ENCODE measurements at regions not wholly inside any gene's neighbourhood (a gene's known extent, or its start where the extent isn't known, plus 50 kb on each side); places are given as distances from the start of the nearest gene placed in this dataset.
"Not testable (repeated sequence)": the region's sequence is repeated elsewhere in the genome, so short reads cannot be mapped to it uniquely, and the experiment has no call there.

GRCh38 chr2:111407632-111408194 lies 287.0 kb downstream of the BCL2L11 start:
- not testable (repeated sequence) for DNase-seq

- DNase-seq, result not testable (repeated sequence)
Measured at GRCh38 chr2:111410868-111411406, 290.2 kb downstream of the BCL2L11 start.

- DNase-seq, result not testable (repeated sequence)
Measured at GRCh38 chr2:111411867-111412681, 291.4 kb downstream of the BCL2L11 start.

GRCh38 chr2:111412841-111413650 lies 292.3 kb downstream of the BCL2L11 start:
- DNase-seq, result not testable (repeated sequence)

- not testable (repeated sequence) for DNase-seq
Measured at GRCh38 chr2:111413950-111414349, 293.2 kb downstream of the BCL2L11 start.

GRCh38 chr2:111415765-111416743 lies 295.3 kb downstream of the BCL2L11 start:
- DNase-seq, result not testable (repeated sequence)

- not testable (repeated sequence) for DNase-seq
Measured at GRCh38 chr2:111417026-111417425, 296.3 kb downstream of the BCL2L11 start.

- DNase-seq, result not testable (repeated sequence)
Measured at GRCh38 chr2:111418091-111418875, 297.6 kb downstream of the BCL2L11 start.

GRCh38 chr2:111420074-111420473 lies 299.4 kb downstream of the BCL2L11 start:
- DNase-seq, result not testable (repeated sequence)

- not testable (repeated sequence) for DNase-seq
Measured at GRCh38 chr2:111420835-111421234, 300.1 kb downstream of the BCL2L11 start.

GRCh38 chr2:111421949-111422348 lies 301.2 kb downstream of the BCL2L11 start:
- DNase-seq, result not testable (repeated sequence)

- DNase-seq, result not testable (repeated sequence)
Measured at GRCh38 chr2:111422562-111422961, 301.8 kb downstream of the BCL2L11 start.

- not testable (repeated sequence) for DNase-seq
Measured at GRCh38 chr2:111423184-111423583, 302.5 kb downstream of the BCL2L11 start.

GRCh38 chr2:111424176-111424575 lies 303.5 kb downstream of the BCL2L11 start:
- not testable (repeated sequence) for DNase-seq

GRCh38 chr2:111424851-111425309 lies 304.2 kb downstream of the BCL2L11 start:
- DNase-seq, result peak; percentile 42

GRCh38 chr2:111425789-111426201 lies 305.1 kb downstream of the BCL2L11 start:
- DNase-seq, result peak; percentile 36

GRCh38 chr2:111427346-111427745 lies 306.6 kb downstream of the BCL2L11 start:
- DNase-seq, result not testable (repeated sequence)

GRCh38 chr2:111428915-111429314 lies 308.2 kb downstream of the BCL2L11 start:
- not testable (repeated sequence) for DNase-seq

GRCh38 chr2:111429353-111429752 lies 308.6 kb downstream of the BCL2L11 start:
- not testable (repeated sequence) for DNase-seq

- not testable (repeated sequence) for DNase-seq
Measured at GRCh38 chr2:111430817-111431661, 310.3 kb downstream of the BCL2L11 start.

All from activated naive CD4-positive, alpha-beta T cell treated with anti-CD3 and anti-CD28 coated beads, Interleukin-2, amount 50 U/mL, for 16 hours (primary cell).